D341Med (cell line): ENCODE measurements at regions not wholly inside any gene's neighbourhood (a gene's known extent, or its start where the extent isn't known, plus 50 kb on each side); places are given as distances from the start of the nearest gene placed in this dataset.
"Not testable (repeated sequence)": the region's sequence is repeated elsewhere in the genome, so short reads cannot be mapped to it uniquely, and the experiment has no call there.

Experiments used
- DNase-seq: peaks from one replicate; pipeline ENCODE4 v3.0.0; 2012; ENCODE audit warnings: low spot score

- DNase-seq = no peak
These were observed 411.2 kb upstream of the CHAC2 start for GRCh38 chr2:53356291-53356905.

GRCh38 chr2:53353135-53354114, 414.2 kb upstream of the CHAC2 start:
- DNase-seq = no peak

- DNase-seq = no peak
These were observed 420.3 kb upstream of the CHAC2 start for GRCh38 chr2:53347269-53347668.

- no peak for DNase-seq
These were observed 425.4 kb upstream of the CHAC2 start for GRCh38 chr2:53342248-53342647.

- no peak for DNase-seq
These were observed 433.0 kb upstream of the CHAC2 start for GRCh38 chr2:53334610-53335009.

GRCh38 chr2:53331667-53332066, 435.9 kb upstream of the CHAC2 start:
- DNase-seq = no peak

GRCh38 chr2:53317861-53318260, 449.7 kb upstream of the CHAC2 start:
- DNase-seq = no peak

GRCh38 chr2:53315149-53315548, 452.5 kb upstream of the CHAC2 start:
- no peak for DNase-seq

- DNase-seq = no peak
These were observed 452.9 kb upstream of the CHAC2 start for GRCh38 chr2:53314718-53315117.

GRCh38 chr2:53313644-53314043, 454.0 kb upstream of the CHAC2 start:
- not testable (repeated sequence) for DNase-seq

- DNase-seq = no peak
These were observed 454.9 kb upstream of the CHAC2 start for GRCh38 chr2:53312721-53313120.

- no peak for DNase-seq
These were observed 455.4 kb upstream of the CHAC2 start for GRCh38 chr2:53312181-53312580.

GRCh38 chr2:53303012-53303578, 464.5 kb upstream of the CHAC2 start:
- no peak for DNase-seq

- DNase-seq = no peak
These were observed 465.1 kb upstream of the CHAC2 start for GRCh38 chr2:53302455-53302854.

- DNase-seq = no peak
These were observed 478.1 kb upstream of the CHAC2 start for GRCh38 chr2:53289309-53290006.

GRCh38 chr2:53286345-53286744, 481.3 kb upstream of the CHAC2 start:
- no peak for DNase-seq

- no peak for DNase-seq
These were observed 491.9 kb upstream of the CHAC2 start for GRCh38 chr2:53275743-53276142.

- no peak for DNase-seq
These were observed 499.0 kb upstream of the CHAC2 start for GRCh38 chr2:53268626-53269025.

- DNase-seq = no peak
These were observed 499.5 kb upstream of the CHAC2 start for GRCh38 chr2:53268086-53268485.

GRCh38 chr2:53265544-53266299, 501.9 kb upstream of the CHAC2 start:
- DNase-seq = no peak

GRCh38 chr2:53260568-53260967, 507.0 kb upstream of the CHAC2 start:
- no peak for DNase-seq
